Loucy (cell line): ENCODE measurements at regions not wholly inside any gene's neighbourhood (a gene's known extent, or its start where the extent isn't known, plus 50 kb on each side); places are given as distances from the start of the nearest gene placed in this dataset.

Experiments
- CTCF ChIP-seq: fragments of 200-600 bp; sonication (generic); conservative IDR thresholded peaks from 2 replicates; pipeline ENCODE4 v1.5.1; 2014; ENCODE audit warnings: mild to moderate bottlenecking, antibody characterized with exemption, low read length
- EZH2phosphoT487 ChIP-seq: fragments of 200-600 bp; IDR thresholded peaks from 2 replicates; pipeline ENCODE4 v1.6.1; 2018; ENCODE audit warnings: antibody characterized with exemption, mild to moderate bottlenecking, moderate library complexity, borderline replicate concordance

GRCh38 chr11:95318498-95318897, 87.5 kb upstream of the SESN3 start:
- no peak for TF ChIP-seq CTCF
- TF ChIP-seq EZH2phosphoT487, result no peak
